Transverse colon (tissue), 3 donors: ENCODE measurements at regions not wholly inside any gene's neighbourhood (a gene's known extent, or its start where the extent isn't known, plus 50 kb on each side); places are given as distances from the start of the nearest gene placed in this dataset.

Experiments used
- CTCF ChIP-seq, 5 experiments: fragments of 200-600 bp in 3 of 5; fragments of 450-650 bp in 2 of 5; sonication (generic) in 3 of 5; IDR thresholded peaks; 1 replicate in 2 of 5; 2 replicates in 3 of 5; pipeline ENCODE4 v1.5.1; 2016 to 2017; ENCODE audit warnings: antibody characterized with exemption in 5 of 5, inconsistent platforms in 3 of 5, mild to moderate bottlenecking in 2 of 5, moderate library complexity in 1 of 5
- EP300 ChIP-seq: sonication (generic); formaldehyde crosslinking; IDR thresholded peaks from one replicate; pipeline ENCODE4 v1.6.1; 2017; ENCODE audit warnings: antibody characterized with exemption, low read depth
- POLR2A ChIP-seq: fragments of 450-650 bp; IDR thresholded peaks from one replicate; pipeline ENCODE4 v1.6.1; 2016; ENCODE audit warnings: antibody characterized with exemption, mild to moderate bottlenecking, moderate library complexity

GRCh38 chr15:100761290-100761935 is 118.2 kb upstream of the ALDH1A3 start:
- TF ChIP-seq CTCF (IDR thresholded peaks at IDR 0.05) = no peak
- no peak for TF ChIP-seq EP300
- no peak for TF ChIP-seq POLR2A
